Lower leg skin (tissue), 3 donors: ENCODE measurements at regions not wholly inside any gene's neighbourhood (a gene's known extent, or its start where the extent isn't known, plus 50 kb on each side); places are given as distances from the start of the nearest gene placed in this dataset.

ENCODE experiments used
- CTCF ChIP-seq, 3 donors: fragments of 450-650 bp; IDR thresholded peaks; one replicate each; pipeline ENCODE4 v1.5.1; 2016; ENCODE audit warnings: antibody characterized with exemption in 3 of 3, mild to moderate bottlenecking in 3 of 3, moderate library complexity in 2 of 3
- POLR2A ChIP-seq, 2 donors: fragments of 450-650 bp; IDR thresholded peaks; one replicate each; pipeline ENCODE4 v1.6.1; 2016 to 2017; ENCODE audit warnings: antibody characterized with exemption in 2 of 2, mild to moderate bottlenecking in 1 of 2, moderate library complexity in 1 of 2

- TF ChIP-seq CTCF (IDR thresholded peaks at IDR 0.05) (no peak), POLR2A (IDR thresholded peaks at IDR 0.05) (no peak)
These were observed 480.1 kb upstream of the MPDZ start for GRCh38 chr9:13759551-13759950.
